H1 (cell line): ENCODE measurements at regions not wholly inside any gene's neighbourhood (a gene's known extent, or its start where the extent isn't known, plus 50 kb on each side); places are given as distances from the start of the nearest gene placed in this dataset.

Source experiments
- CBX5 ChIP-seq: fragments of 300-800, 300-1000 bp; sonication (generic); IDR thresholded peaks from 2 replicates; pipeline ENCODE4 v1.7.1; 2016; ENCODE audit warnings: antibody characterized with exemption, low read length, low read depth
- CTCF ChIP-seq, 3 experiments: IDR thresholded peaks; 1 replicate in 2 of 3; 2 replicates in 1 of 3; pipeline versions ENCODE4 v1.5.1 to v1.6.1; 2011; ENCODE audit warnings: low read length in 3 of 3, mild to moderate bottlenecking in 3 of 3, inconsistent platforms in 2 of 3, low read depth in 1 of 3, moderate library complexity in 1 of 3; ENCODE audit not compliant: insufficient read depth in 1 of 3; ENCODE audit errors: control extremely low read depth in 1 of 3
- EZH2 ChIP-seq: fragments of 200-600 bp; sonication (generic); IDR thresholded peaks from 2 replicates; pipeline ENCODE4 v1.7.1; 2012; ENCODE audit warnings: low read depth, mild to moderate bottlenecking, moderate library complexity, low read length, inconsistent platforms; ENCODE audit not compliant: severe bottlenecking
- POLR2A ChIP-seq, 2 experiments: IDR thresholded peaks; 1 replicate in 1 of 2; 2 replicates in 1 of 2; pipeline ENCODE4 v1.6.1; 2011; ENCODE audit warnings: low read depth in 2 of 2, low read length in 2 of 2, mild to moderate bottlenecking in 2 of 2; ENCODE audit errors: control extremely low read depth in 1 of 2

- no peak for TF ChIP-seq EZH2
- TF ChIP-seq POLR2A (IDR thresholded peaks at IDR 0.05; ENCODE audit: control extremely low read depth in 1 of 2, low read depth in 2 of 2, low read length in 2 of 2) = no peak
- TF ChIP-seq CTCF (IDR thresholded peaks at IDR 0.05; ENCODE audit: control extremely low read depth in 1 of 3, insufficient read depth in 1 of 3, low read depth in 1 of 3, low read length in 3 of 3) = no peak
- no peak for TF ChIP-seq CBX5
Observed at GRCh38 chr15:37220949-37221670, 120.8 kb upstream of the MEIS2 start.
